BLaER1 treated with 17β-estradiol and CSF1 and Interleukin-3, amounts not matched to agents 10 nM and 100 nM (cell line): ENCODE measurements at regions not wholly inside any gene's neighbourhood (a gene's known extent, or its start where the extent isn't known, plus 50 kb on each side); places are given as distances from the start of the nearest gene placed in this dataset.

Experiments
- H3K27ac ChIP-seq, 11 experiments: shearing (Covaris generic); formaldehyde crosslinking; 2 replicates each; pipeline ENCODE4 v1.8.1; 2022
- H3K27me3 ChIP-seq, 11 experiments: shearing (Covaris generic); formaldehyde crosslinking; 2 replicates each; pipeline ENCODE4 v1.8.1; 2022
- H3K36me3 ChIP-seq, 11 experiments: shearing (Covaris generic); formaldehyde crosslinking; 2 replicates each; pipeline ENCODE4 v1.8.1; 2022
- H3K4me1 ChIP-seq, 10 experiments: shearing (Covaris generic); formaldehyde crosslinking; 2 replicates each; pipeline ENCODE4 v1.8.1; 2022
- H3K4me2 ChIP-seq, 11 experiments: shearing (Covaris generic); formaldehyde crosslinking; 2 replicates each; pipeline ENCODE4 v1.8.1; 2022
- H3K4me3 ChIP-seq, 10 experiments: shearing (Covaris generic); formaldehyde crosslinking; 2 replicates each; pipeline ENCODE4 v1.8.1; 2022
- H3K9ac ChIP-seq, 11 experiments: shearing (Covaris generic); formaldehyde crosslinking; 2 replicates each; pipeline ENCODE4 v1.8.1; 2022
- H3K9me3 ChIP-seq, 11 experiments: shearing (Covaris generic); formaldehyde crosslinking; replicated peaks in 1 of 11; 2 replicates each; pipeline ENCODE4 v1.8.1; 2022
- H4K20me1 ChIP-seq, 11 experiments: shearing (Covaris generic); formaldehyde crosslinking; 2 replicates each; pipeline ENCODE4 v1.8.1; 2022
- Cebpa-rat ChIP-seq, 11 experiments: shearing (Covaris generic); IDR thresholded peaks; 2 replicates each; pipeline ENCODE4 v1.8.1; 2022

GRCh38 chr1:147444381-147444780 lies 96.9 kb upstream of the BCL9 start:
- Histone ChIP-seq H3K36me3 (no peaks in the 10 kb centered on the region; a peak in 1 of 22 replicates), H3K4me1 (no peaks in the 10 kb centered on the region), H3K9ac (no peak overlapping the region), H3K27ac (no peak overlapping the region), H3K27me3 (no peaks in the 10 kb centered on the region), H3K4me3 (no peak overlapping the region; a peak in 1 of 20 replicates), H3K4me2 (no peak overlapping the region), H3K9me3 (peaks cover 44 to 89% (median 59%) of the 10 kb centered on the region in 11 experiments), H4K20me1 (no peaks in the 10 kb centered on the region)
- TF ChIP-seq Cebpa-rat (IDR thresholded peaks at IDR 0.05) = no peak

GRCh38 chr1:147451628-147452027 lies 89.7 kb upstream of the BCL9 start:
- H3K9ac ChIP-seq = no peak overlapping the region
- H4K20me1 ChIP-seq = no peaks in the 10 kb centered on the region
- no peaks in the 10 kb centered on the region for H3K27me3 ChIP-seq
- H3K4me1 ChIP-seq = no peaks in the 10 kb centered on the region
- no peak overlapping the region for H3K4me2 ChIP-seq
- no peaks in the 10 kb centered on the region for H3K36me3 ChIP-seq
- peaks cover 6 to 31% (median 15%) of the 10 kb centered on the region in 11 experiments; a peak in 21 of 22 replicates for H3K9me3 ChIP-seq
- no peak overlapping the region for H3K4me3 ChIP-seq
- H3K27ac ChIP-seq = no peak overlapping the region
- TF ChIP-seq Cebpa-rat (IDR thresholded peaks at IDR 0.05) = no peak

GRCh38 chr1:147452809-147453208 lies 88.5 kb upstream of the BCL9 start:
- H3K9me3 ChIP-seq = peaks cover 0 to 22% (median 7%) of the 10 kb centered on the region in 11 experiments; a peak in 9 of 22 replicates
- no peaks in the 10 kb centered on the region for H4K20me1 ChIP-seq
- no peak overlapping the region for H3K27ac ChIP-seq
- no peak overlapping the region for H3K9ac ChIP-seq
- TF ChIP-seq Cebpa-rat (IDR thresholded peaks at IDR 0.05) = no peak
- H3K4me3 ChIP-seq = no peak overlapping the region
- no peaks in the 10 kb centered on the region for H3K4me1 ChIP-seq
- H3K27me3 ChIP-seq = no peaks in the 10 kb centered on the region
- H3K36me3 ChIP-seq = no peaks in the 10 kb centered on the region
- H3K4me2 ChIP-seq = no peak overlapping the region

GRCh38 chr1:147463022-147463421 lies 78.3 kb upstream of the BCL9 start:
- Histone ChIP-seq H3K4me3 (no peak overlapping the region), H3K9ac (no peak overlapping the region), H3K4me1 (no peaks in the 10 kb centered on the region), H3K36me3 (no peaks in the 10 kb centered on the region), H3K4me2 (no peak overlapping the region), H4K20me1 (no peaks in the 10 kb centered on the region), H3K27me3 (no peaks in the 10 kb centered on the region), H3K27ac (no peak overlapping the region), H3K9me3 (peaks cover 22 to 40% (median 28%) of the 10 kb centered on the region in 11 experiments)
- TF ChIP-seq Cebpa-rat (IDR thresholded peaks at IDR 0.05) = no peak

- no peaks in the 10 kb centered on the region for H3K27me3 ChIP-seq
- H3K36me3 ChIP-seq = no peaks in the 10 kb centered on the region
- no peak overlapping the region for H3K4me3 ChIP-seq
- no peaks in the 10 kb centered on the region for H4K20me1 ChIP-seq
- H3K4me1 ChIP-seq = no peaks in the 10 kb centered on the region
- peaks cover 34 to 55% (median 39%) of the 10 kb centered on the region in 11 experiments for H3K9me3 ChIP-seq
- H3K4me2 ChIP-seq = no peak overlapping the region
- TF ChIP-seq Cebpa-rat (IDR thresholded peaks at IDR 0.05) = no peak
- no peak overlapping the region for H3K9ac ChIP-seq
- no peak overlapping the region for H3K27ac ChIP-seq
Observed at GRCh38 chr1:147466543-147466942, 74.8 kb upstream of the BCL9 start.

- no peaks in the 10 kb centered on the region for H4K20me1 ChIP-seq
- peaks cover 25 to 49% (median 37%) of the 10 kb centered on the region in 11 experiments for H3K9me3 ChIP-seq
- no peak overlapping the region for H3K4me3 ChIP-seq
- no peaks in the 10 kb centered on the region for H3K36me3 ChIP-seq
- no peaks in the 10 kb centered on the region for H3K4me1 ChIP-seq
- TF ChIP-seq Cebpa-rat (IDR thresholded peaks at IDR 0.05) = no peak
- H3K9ac ChIP-seq = no peak overlapping the region
- no peaks in the 10 kb centered on the region for H3K27me3 ChIP-seq
- no peak overlapping the region for H3K27ac ChIP-seq
- no peak overlapping the region for H3K4me2 ChIP-seq
Observed at GRCh38 chr1:147470079-147470478, 71.2 kb upstream of the BCL9 start.

GRCh38 chr1:147472489-147472888 lies 68.8 kb upstream of the BCL9 start:
- H4K20me1 ChIP-seq = no peaks in the 10 kb centered on the region
- TF ChIP-seq Cebpa-rat (IDR thresholded peaks at IDR 0.05) = no peak
- H3K4me2 ChIP-seq = no peak overlapping the region
- no peak overlapping the region for H3K9ac ChIP-seq
- H3K4me3 ChIP-seq = no peak overlapping the region
- no peaks in the 10 kb centered on the region for H3K4me1 ChIP-seq
- H3K27ac ChIP-seq = no peak overlapping the region
- no peaks in the 10 kb centered on the region for H3K27me3 ChIP-seq
- peaks cover 4 to 26% (median 20%) of the 10 kb centered on the region in 11 experiments; a peak in 20 of 22 replicates for H3K9me3 ChIP-seq
- no peaks in the 10 kb centered on the region for H3K36me3 ChIP-seq

- Histone ChIP-seq H3K9me3 (peaks cover 0 to 19% (median 13%) of the 10 kb centered on the region in 11 experiments; a peak in 18 of 22 replicates), H4K20me1 (no peaks in the 10 kb centered on the region), H3K9ac (no peak overlapping the region), H3K27me3 (no peaks in the 10 kb centered on the region), H3K4me2 (no peak overlapping the region), H3K4me3 (no peak overlapping the region), H3K27ac (no peak overlapping the region), H3K36me3 (no peaks in the 10 kb centered on the region), H3K4me1 (no peaks in the 10 kb centered on the region)
- TF ChIP-seq Cebpa-rat (IDR thresholded peaks at IDR 0.05) = no peak
Observed at GRCh38 chr1:147472966-147473732, 68.2 kb upstream of the BCL9 start.

GRCh38 chr1:147473733-147474049 lies 67.6 kb upstream of the BCL9 start:
- no peaks in the 10 kb centered on the region for H3K4me1 ChIP-seq
- no peaks in the 10 kb centered on the region for H4K20me1 ChIP-seq
- no peaks in the 10 kb centered on the region for H3K36me3 ChIP-seq
- no peak overlapping the region for H3K4me2 ChIP-seq
- no peak overlapping the region for H3K27ac ChIP-seq
- H3K4me3 ChIP-seq = no peak overlapping the region
- H3K27me3 ChIP-seq = no peaks in the 10 kb centered on the region
- no peak for TF ChIP-seq Cebpa-rat (IDR thresholded peaks at IDR 0.05)
- peaks cover 0 to 14% (median 8%) of the 10 kb centered on the region in 11 experiments; a peak in 9 of 22 replicates for H3K9me3 ChIP-seq
- no peak overlapping the region for H3K9ac ChIP-seq

- H3K36me3 ChIP-seq = no peaks in the 10 kb centered on the region
- no peak overlapping the region for H3K9ac ChIP-seq
- TF ChIP-seq Cebpa-rat (IDR thresholded peaks at IDR 0.05) = no peak
- H3K4me3 ChIP-seq = no peak overlapping the region
- H3K4me1 ChIP-seq = no peaks in the 10 kb centered on the region
- no peak overlapping the region for H3K27ac ChIP-seq
- H3K27me3 ChIP-seq = no peaks in the 10 kb centered on the region
- no peaks in the 10 kb centered on the region for H4K20me1 ChIP-seq
- peaks cover 0 to 5% (median 0%) of the 10 kb centered on the region in 11 experiments; a peak in 1 of 22 replicates for H3K9me3 ChIP-seq
- no peak overlapping the region for H3K4me2 ChIP-seq
Observed at GRCh38 chr1:147475488-147475887, 65.8 kb upstream of the BCL9 start.
